K562 (cell line): ENCODE measurements at regions not wholly inside any gene's neighbourhood (a gene's known extent, or its start where the extent isn't known, plus 50 kb on each side); places are given as distances from the start of the nearest gene placed in this dataset.

ENCODE experiments used
- ATAC-seq: fragments of 200-7000 bp; cut with Tn5 transposase; 3 replicates; pipeline ENCODE4 v1.9.1; 2020; ENCODE audit warnings: moderate library complexity
- BruUV-seq: library from RNA; stranded (reverse); fragments of 400-500 nt; replicated peaks from 2 replicates; lab custom pipeline; 2021; lab: Mats Ljungman, UMichigan
- CTCF ChIA-PET: fragments of 300-600 bp; formaldehyde crosslinking; extraction: SDS; loops from one replicate; lab custom pipeline; 2021; ENCODE audit warnings: low intra/inter-chr PET ratio; lab: Yijun Ruan, JAX
- POLR2A ChIA-PET: fragments of 300-600, 350-650 bp; sonication (Branson Sonifier 250); formaldehyde crosslinking; extraction: SDS; loops from one replicate; lab custom pipeline; 2021; ENCODE audit warnings: antibody characterized with exemption, inconsistent platforms; lab: Yijun Ruan, JAX
- DNase-seq, 4 experiments: peaks; one replicate each; pipeline versions ENCODE4 v3.0.0 to v3.0.0-alpha.2; 2011 to 2018; ENCODE audit warnings: low spot score in 3 of 4, mixed read lengths in 3 of 4; ENCODE audit errors: extremely low read depth in 1 of 4
- FAIRE-seq: peaks from 2 replicates; lab custom pipeline; 2011; peaks lifted over from hg19 to GRCh38; lab: Jason Lieb, UNC
- H2AFZ ChIP-seq: 2 replicates; pipeline ENCODE4 v1.6.0; 2011; ENCODE audit warnings: low read depth, low read length, control low read depth, inconsistent platforms
- H3K27ac ChIP-seq: fragments of 200-600 bp; 3 replicates; pipeline ENCODE4 v1.8.0; 2011; ENCODE audit warnings: low read depth, mild to moderate bottlenecking, control low read depth, inconsistent platforms, low read length, moderate library complexity, mixed read lengths; ENCODE audit errors: extremely low read depth
- H3K27me3 ChIP-seq, 2 experiments: fragments of 300-600 bp in 1 of 2; 2 replicates in 1 of 2; 3 replicates in 1 of 2; pipeline versions ENCODE4 v1.6.0 to v1.8.0; 2011; ENCODE audit warnings: inconsistent platforms in 2 of 2, low read length in 2 of 2, mild to moderate bottlenecking in 1 of 2, mixed read lengths in 1 of 2, moderate library complexity in 1 of 2; ENCODE audit not compliant: control insufficient read depth in 2 of 2, insufficient read depth in 2 of 2
- H3K36me3 ChIP-seq: fragments of 300-600 bp; 3 replicates; pipeline ENCODE4 v1.8.0; 2011; ENCODE audit warnings: mild to moderate bottlenecking, low read length, inconsistent platforms; ENCODE audit not compliant: control insufficient read depth, insufficient read depth
- H3K4me1 ChIP-seq, 2 experiments: fragments of 200-600 bp in 1 of 2; replicated peaks in 1 of 2; 2 replicates in 1 of 2; 3 replicates in 1 of 2; pipeline versions ENCODE4 v1.5.1 to v1.8.0; 2011; ENCODE audit warnings: inconsistent platforms in 2 of 2, low read length in 2 of 2, mild to moderate bottlenecking in 1 of 2, mixed read lengths in 1 of 2, moderate library complexity in 1 of 2; ENCODE audit not compliant: control insufficient read depth in 2 of 2, insufficient read depth in 2 of 2
- H3K4me2 ChIP-seq: 2 replicates; pipeline ENCODE4 v1.6.1; 2011; ENCODE audit warnings: low read length, control low read depth, inconsistent platforms, mixed read lengths; ENCODE audit not compliant: insufficient read depth
- H3K4me3 ChIP-seq: fragments of 200-600 bp; sonication (generic), shearing (Covaris generic); 2 replicates; pipeline ENCODE4 v1.5.1; 2016; ENCODE audit warnings: control low read depth, inconsistent platforms
- H3K79me2 ChIP-seq: fragments of 200-600 bp; 3 replicates; pipeline ENCODE4 v1.8.0; 2011; ENCODE audit warnings: low read length, inconsistent platforms; ENCODE audit not compliant: control insufficient read depth, insufficient read depth
- H3K9ac ChIP-seq, 2 experiments: 2 replicates each; pipeline versions ENCODE4 v1.6.0 to v1.6.1; 2011; ENCODE audit warnings: low read depth in 2 of 2, low read length in 2 of 2, control low read depth in 1 of 2, inconsistent platforms in 1 of 2, mild to moderate bottlenecking in 1 of 2, mixed read lengths in 1 of 2; ENCODE audit not compliant: insufficient read depth in 1 of 2
- H3K9me1 ChIP-seq: one replicate; pipeline ENCODE4 v1.6.0; 2011; ENCODE audit warnings: inconsistent platforms, mild to moderate bottlenecking, low read length, moderate library complexity; ENCODE audit not compliant: control insufficient read depth, insufficient read depth
- H3K9me3 ChIP-seq: replicated peaks from 2 replicates; pipeline ENCODE4 v1.5.1; 2011; ENCODE audit warnings: low read depth, low read length, inconsistent platforms; ENCODE audit not compliant: control insufficient read depth, insufficient read depth
- H4K20me1 ChIP-seq: replicated peaks from 2 replicates; pipeline ENCODE4 v1.6.1; 2011; ENCODE audit warnings: low read length, inconsistent platforms, mixed read lengths; ENCODE audit not compliant: control insufficient read depth, insufficient read depth
- ATF1 ChIP-seq, 2 experiments: fragments of 450-650 bp in 1 of 2; IDR thresholded peaks; 2 replicates each; pipeline ENCODE4 v1.6.1; 2016; ENCODE audit warnings: missing compliant biosample characterization in 1 of 2, missing genetic modification characterization in 1 of 2
- CAMTA2 ChIP-seq: fragments of 250-450 bp; sonication (Bioruptor Pico); conservative IDR thresholded peaks from 2 replicates; pipeline ENCODE4 v1.5.1; 2022
- MEF2A ChIP-seq: IDR thresholded peaks from 2 replicates; pipeline ENCODE4 v1.6.1; 2011; ENCODE audit warnings: low read depth, mild to moderate bottlenecking, low read length, moderate library complexity; ENCODE audit not compliant: control insufficient read depth
- MTA1 ChIP-seq: fragments of 450-650 bp; IDR thresholded peaks from 2 replicates; pipeline ENCODE4 v1.6.1; 2017; ENCODE audit warnings: borderline replicate concordance
- MTF1 ChIP-seq: fragments of 250-450 bp; sonication (Bioruptor Pico); IDR thresholded peaks from 2 replicates; pipeline ENCODE4 v1.9.0; 2021; ENCODE audit warnings: moderate library complexity, mild to moderate bottlenecking, inconsistent platforms, borderline replicate concordance
- NFATC3 ChIP-seq: fragments of 450-650 bp; IDR thresholded peaks from 2 replicates; pipeline ENCODE4 v1.6.1; 2017; ENCODE audit warnings: mild to moderate bottlenecking
- NR1H2 ChIP-seq: sonication (generic); formaldehyde crosslinking; IDR thresholded peaks from 2 replicates; pipeline ENCODE4 v1.4.0; 2020; ENCODE audit warnings: mild to moderate bottlenecking, missing genetic modification reagents
- POLR2H ChIP-seq: IDR thresholded peaks from 2 replicates; pipeline ENCODE4 v1.6.1; 2016; ENCODE audit warnings: missing genetic modification characterization, low read depth, mild to moderate bottlenecking, control low read depth, missing compliant biosample characterization, moderate library complexity
- PURB ChIP-seq: sonication (generic); formaldehyde crosslinking; IDR thresholded peaks from 2 replicates; pipeline ENCODE4 v1.9.0; 2021; ENCODE audit warnings: low read depth, mild to moderate bottlenecking, missing genetic modification reagents
- SLC30A9 ChIP-seq: fragments of 250-450 bp; sonication (Bioruptor Pico); IDR thresholded peaks from 2 replicates; pipeline ENCODE4 v1.8.0; 2022; ENCODE audit warnings: mild to moderate bottlenecking, moderate library complexity
- TCF7L2 ChIP-seq: fragments of 150-350 bp; IDR thresholded peaks from 2 replicates; pipeline ENCODE4 v1.6.1; 2016; ENCODE audit warnings: low read depth, mild to moderate bottlenecking, low read length, moderate library complexity
- TRIM28 ChIP-seq: fragments of 450-650 bp; IDR thresholded peaks from 2 replicates; pipeline ENCODE4 v1.6.1; 2017
- ZBTB7A ChIP-seq: IDR thresholded peaks from 2 replicates; pipeline ENCODE4 v1.6.1; 2011; ENCODE audit warnings: low read depth, mild to moderate bottlenecking, low read length, moderate library complexity, borderline replicate concordance; ENCODE audit not compliant: control insufficient read depth
- ZNF436 ChIP-seq: fragments of 250-450, 450-650 bp; sonication (Bioruptor Pico); formaldehyde crosslinking; IDR thresholded peaks from 2 replicates; pipeline ENCODE4 v1.7.0; 2020; ENCODE audit warnings: mild to moderate bottlenecking
- ZNF76 ChIP-seq: fragments of 250-450 bp; sonication (Bioruptor Pico); IDR thresholded peaks from 2 replicates; pipeline ENCODE4 v1.4.0; 2020; ENCODE audit warnings: mild to moderate bottlenecking, moderate library complexity, borderline replicate concordance
- WGBS: fragments of 100-300 bp; shearing (Covaris generic); methylation state at CpG from one replicate; pipeline ENCODE4 v1.1.6; 2016; ENCODE audit warnings: low coverage, mixed read lengths; ENCODE audit not compliant: insufficient coverage; ENCODE audit errors: missing lambda C conversion rate; 5-methylcytosine and 5-hydroxymethylcytosine counted together
- in situ Hi-C: fragments of 300-500 bp; cut with MboI; formaldehyde crosslinking; loops from 4 replicates; pipeline ENCODE4 v1.15.0; 2018; ENCODE audit warnings: inconsistent platforms, mixed read lengths
- intact Hi-C: fragments of 100-400 bp; cut with micrococcal nuclease; formaldehyde crosslinking; loops from 2 replicates; pipeline ENCODE4 v1.14.2; 2022
- TF ChIP-seq, protein P1 (sequence below): fragments of 450-650 bp; formaldehyde crosslinking; IDR thresholded peaks from 2 replicates; pipeline ENCODE4 v1.4.0; 2020; ENCODE audit warnings: mild to moderate bottlenecking, moderate library complexity
- TF ChIP-seq, protein P2 (sequence below): fragments of 450-650 bp; formaldehyde crosslinking; IDR thresholded peaks from 2 replicates; pipeline ENCODE4 v1.4.0; 2020; ENCODE audit warnings: mild to moderate bottlenecking
- TF ChIP-seq, protein P3 (sequence below): fragments of 250-450 bp; sonication (Bioruptor Pico); IDR thresholded peaks from 2 replicates; pipeline ENCODE4 v1.9.0; 2021; ENCODE audit warnings: mild to moderate bottlenecking, inconsistent platforms

DNA sequence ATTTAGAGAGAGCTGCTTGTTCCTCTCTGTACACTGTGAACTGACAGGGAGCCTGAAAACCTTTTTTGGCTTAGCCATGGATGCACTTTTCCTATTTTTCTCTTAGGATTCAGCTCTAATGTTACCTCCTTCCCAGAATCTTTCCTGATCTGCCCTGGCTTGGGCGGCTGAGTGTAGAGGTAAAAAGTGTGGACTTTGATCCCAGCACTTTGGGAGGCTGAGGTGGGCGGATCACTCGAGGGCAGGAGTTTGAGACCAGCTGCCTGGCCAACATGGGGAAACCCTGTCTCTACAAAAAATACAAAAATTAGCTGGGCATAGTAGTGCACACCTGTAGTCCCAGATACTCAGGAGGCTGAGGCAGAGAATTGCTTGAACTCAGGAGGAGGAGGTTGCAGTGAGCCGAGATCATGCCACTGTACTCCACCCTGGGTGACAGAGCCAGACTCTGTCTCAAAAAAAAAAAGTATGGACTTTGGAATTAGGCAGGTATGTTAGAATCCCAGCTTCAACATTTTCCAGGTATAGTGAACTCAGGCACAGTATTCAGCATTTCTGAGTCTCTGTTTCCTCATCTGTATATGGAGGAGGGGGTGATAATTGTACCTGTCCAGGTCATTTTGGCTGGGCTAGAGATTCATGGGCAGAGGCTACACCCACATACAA, 212.5 kb upstream of the EEF2KMT start (continued):
- TF ChIP-seq, protein P1, sequence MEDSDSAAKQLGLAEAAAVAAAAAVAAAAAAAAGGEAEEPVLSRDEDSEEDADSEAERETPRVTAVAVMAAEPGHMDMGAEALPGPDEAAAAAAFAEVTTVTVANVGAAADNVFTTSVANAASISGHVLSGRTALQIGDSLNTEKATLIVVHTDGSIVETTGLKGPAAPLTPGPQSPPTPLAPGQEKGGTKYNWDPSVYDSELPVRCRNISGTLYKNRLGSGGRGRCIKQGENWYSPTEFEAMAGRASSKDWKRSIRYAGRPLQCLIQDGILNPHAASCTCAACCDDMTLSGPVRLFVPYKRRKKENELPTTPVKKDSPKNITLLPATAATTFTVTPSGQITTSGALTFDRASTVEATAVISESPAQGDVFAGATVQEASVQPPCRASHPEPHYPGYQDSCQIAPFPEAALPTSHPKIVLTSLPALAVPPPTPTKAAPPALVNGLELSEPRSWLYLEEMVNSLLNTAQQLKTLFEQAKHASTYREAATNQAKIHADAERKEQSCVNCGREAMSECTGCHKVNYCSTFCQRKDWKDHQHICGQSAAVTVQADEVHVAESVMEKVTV (CRISPR knock-in tag): no peak
- TF ChIP-seq MEF2A: no peak
- no peak for TF ChIP-seq SLC30A9
- no peak for TF ChIP-seq NFATC3

DNA sequence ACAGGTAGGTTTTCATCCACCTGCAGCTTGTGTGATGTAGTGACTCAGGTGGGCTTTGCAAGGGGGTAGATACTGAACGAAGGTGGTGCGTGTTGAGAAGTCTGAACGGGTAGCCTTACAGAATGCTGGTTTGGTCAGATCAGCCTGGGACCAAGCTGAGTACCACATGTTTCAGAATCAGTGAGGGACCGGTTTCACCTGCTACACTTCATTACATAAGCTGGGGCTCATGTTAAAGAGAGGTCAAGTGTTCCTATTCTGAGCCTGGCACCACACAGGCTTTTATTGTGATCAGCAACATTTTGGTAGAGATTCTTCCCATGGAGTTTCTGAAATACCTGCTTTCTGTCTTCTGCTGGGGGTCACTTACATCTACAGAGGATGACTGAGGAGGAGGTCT, 207.4 kb upstream of the EEF2KMT start:
- no TSS peak for BruUV-seq
- Histone ChIP-seq H3K36me3 (no peaks in the 10 kb centered on the region), H4K20me1 (no peaks in the 10 kb centered on the region), H3K27me3 (no peaks in the 10 kb centered on the region; a peak in 1 of 5 replicates), H3K9ac (no peak overlapping the region), H3K4me1 (no peaks in the 10 kb centered on the region; a peak in 1 of 5 replicates), H3K9me1 (no peaks in the 10 kb centered on the region), H3K4me2 (no peak overlapping the region), H3K9me3 (no peaks in the 10 kb centered on the region), H3K27ac (no peak overlapping the region), H3K79me2 (no peaks in the 10 kb centered on the region), H2AFZ (no peak overlapping the region), H3K4me3 (no peak overlapping the region)
- DNase-seq (no peak), ATAC-seq (no peak), FAIRE-seq (no peak)
- 3% methylated on average over 4 of the region's 4 CpGs for WGBS
- POLR2A ChIA-PET: interaction anchor here (0.9 kb wide), 1 partner anchor 10 kb away, joined by 4 read pairs; no protein-coding TSS in a partner anchor
- no peak for TF ChIP-seq ZBTB7A
- no peak for TF ChIP-seq ATF1 (CRISPR knock-in tag; IDR thresholded peaks at IDR 0.05)
- no peak for TF ChIP-seq ATF1 (tag; IDR thresholded peaks at IDR 0.05)
- no peak for TF ChIP-seq TRIM28
- TF ChIP-seq POLR2H (tag): no peak
- no peak for TF ChIP-seq ZNF76
- no peak for TF ChIP-seq MTF1 (CRISPR knock-in tag)
- TF ChIP-seq CAMTA2: no peak
- no peak for TF ChIP-seq MTA1
- TF ChIP-seq, protein P2, sequence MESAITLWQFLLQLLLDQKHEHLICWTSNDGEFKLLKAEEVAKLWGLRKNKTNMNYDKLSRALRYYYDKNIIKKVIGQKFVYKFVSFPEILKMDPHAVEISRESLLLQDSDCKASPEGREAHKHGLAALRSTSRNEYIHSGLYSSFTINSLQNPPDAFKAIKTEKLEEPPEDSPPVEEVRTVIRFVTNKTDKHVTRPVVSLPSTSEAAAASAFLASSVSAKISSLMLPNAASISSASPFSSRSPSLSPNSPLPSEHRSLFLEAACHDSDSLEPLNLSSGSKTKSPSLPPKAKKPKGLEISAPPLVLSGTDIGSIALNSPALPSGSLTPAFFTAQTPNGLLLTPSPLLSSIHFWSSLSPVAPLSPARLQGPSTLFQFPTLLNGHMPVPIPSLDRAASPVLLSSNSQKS (CRISPR knock-in tag): no peak
- no peak for TF ChIP-seq ZNF436
- TF ChIP-seq, protein P3, sequence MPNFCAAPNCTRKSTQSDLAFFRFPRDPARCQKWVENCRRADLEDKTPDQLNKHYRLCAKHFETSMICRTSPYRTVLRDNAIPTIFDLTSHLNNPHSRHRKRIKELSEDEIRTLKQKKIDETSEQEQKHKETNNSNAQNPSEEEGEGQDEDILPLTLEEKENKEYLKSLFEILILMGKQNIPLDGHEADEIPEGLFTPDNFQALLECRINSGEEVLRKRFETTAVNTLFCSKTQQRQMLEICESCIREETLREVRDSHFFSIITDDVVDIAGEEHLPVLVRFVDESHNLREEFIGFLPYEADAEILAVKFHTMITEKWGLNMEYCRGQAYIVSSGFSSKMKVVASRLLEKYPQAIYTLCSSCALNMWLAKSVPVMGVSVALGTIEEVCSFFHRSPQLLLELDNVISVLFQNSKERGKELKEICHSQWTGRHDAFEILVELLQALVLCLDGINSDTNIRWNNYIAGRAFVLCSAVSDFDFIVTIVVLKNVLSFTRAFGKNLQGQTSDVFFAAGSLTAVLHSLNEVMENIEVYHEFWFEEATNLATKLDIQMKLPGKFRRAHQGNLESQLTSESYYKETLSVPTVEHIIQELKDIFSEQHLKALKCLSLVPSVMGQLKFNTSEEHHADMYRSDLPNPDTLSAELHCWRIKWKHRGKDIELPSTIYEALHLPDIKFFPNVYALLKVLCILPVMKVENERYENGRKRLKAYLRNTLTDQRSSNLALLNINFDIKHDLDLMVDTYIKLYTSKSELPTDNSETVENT (CRISPR knock-in tag): no peak
- no peak for TF ChIP-seq PURB (CRISPR knock-in tag)
- no peak for TF ChIP-seq TCF7L2
- TF ChIP-seq NR1H2 (CRISPR knock-in tag): no peak
- CTCF ChIA-PET: no interaction called here
- in situ Hi-C loops (no loop called here), intact Hi-C loops (no loop called here)
